Jurkat, Clone E6-1 (cell line): ENCODE measurements at regions not wholly inside any gene's neighbourhood (a gene's known extent, or its start where the extent isn't known, plus 50 kb on each side); places are given as distances from the start of the nearest gene placed in this dataset.

Experiments used
- DNase-seq: peaks from one replicate; pipeline ENCODE4 v3.0.0-alpha.2; 2011; ENCODE audit warnings: low read depth, low spot score
- H3K4me3 ChIP-seq: 2 replicates; pipeline ENCODE4 v1.5.1; 2011; ENCODE audit warnings: mild to moderate bottlenecking, low read length, control low read depth, moderate library complexity

DNA sequence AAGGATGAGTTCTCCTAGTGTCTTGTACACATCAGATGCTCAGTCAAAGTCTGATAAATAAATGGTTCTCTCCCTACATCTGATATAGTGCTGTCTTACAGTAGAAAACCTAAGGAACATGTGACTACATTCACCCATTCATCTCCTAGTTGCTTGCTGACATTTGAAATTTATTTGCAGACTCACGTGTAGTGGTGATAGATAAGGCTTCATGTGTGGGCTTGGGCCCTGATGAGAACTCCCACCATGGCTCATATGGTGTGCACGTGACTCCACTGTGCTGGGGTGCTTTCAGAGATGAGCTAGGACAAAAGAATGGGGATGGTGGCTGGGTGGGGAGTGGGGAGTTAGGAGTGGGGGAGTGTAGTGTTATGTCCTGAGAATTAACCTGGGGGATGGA, 287.3 kb downstream of the RPS24 start:
- H3K4me3 ChIP-seq = no peak overlapping the region
- DNase-seq = no peak

DNA sequence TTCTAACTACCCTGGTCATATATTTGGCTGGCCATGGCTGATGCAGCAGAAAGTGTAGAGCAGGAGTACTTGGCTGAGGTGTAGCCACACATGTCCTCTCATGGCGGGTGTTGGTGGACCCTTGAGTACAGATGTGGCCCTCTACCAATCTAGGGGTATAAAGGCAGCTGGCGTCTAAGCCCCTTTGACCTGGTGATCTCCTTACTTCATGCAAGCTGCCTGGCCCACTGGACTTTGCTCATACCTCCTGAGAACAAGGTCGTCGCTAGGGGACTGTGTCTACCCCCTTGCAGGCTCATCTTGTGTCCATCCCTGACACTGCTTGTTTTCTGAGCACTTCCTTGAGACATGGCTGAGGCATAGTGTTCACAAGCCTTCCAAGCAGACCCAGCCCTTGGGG, 287.8 kb downstream of the RPS24 start:
- H3K4me3 ChIP-seq = no peak overlapping the region
- no peak for DNase-seq

DNA sequence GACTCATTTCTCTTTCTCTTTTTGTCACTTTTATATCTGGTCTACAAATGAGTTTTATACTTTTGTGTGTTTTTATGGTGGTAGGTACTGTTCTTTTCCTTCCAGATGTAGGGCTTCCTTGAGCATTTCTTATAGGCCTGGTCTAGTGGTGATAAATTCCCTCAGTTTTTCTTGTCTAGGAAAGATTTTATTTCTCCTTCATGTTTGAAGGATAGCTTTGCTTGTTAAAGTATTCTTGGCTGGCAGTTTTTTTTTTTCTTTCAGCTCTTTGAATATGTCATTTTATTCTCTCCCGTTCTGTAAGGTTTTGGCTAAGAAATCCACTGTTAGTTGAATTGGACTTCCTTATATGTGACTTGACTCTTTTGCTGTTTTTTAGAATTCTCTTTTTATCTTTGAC, 292.7 kb downstream of the RPS24 start:
- H3K4me3 ChIP-seq = no peak overlapping the region
- no peak for DNase-seq

DNA sequence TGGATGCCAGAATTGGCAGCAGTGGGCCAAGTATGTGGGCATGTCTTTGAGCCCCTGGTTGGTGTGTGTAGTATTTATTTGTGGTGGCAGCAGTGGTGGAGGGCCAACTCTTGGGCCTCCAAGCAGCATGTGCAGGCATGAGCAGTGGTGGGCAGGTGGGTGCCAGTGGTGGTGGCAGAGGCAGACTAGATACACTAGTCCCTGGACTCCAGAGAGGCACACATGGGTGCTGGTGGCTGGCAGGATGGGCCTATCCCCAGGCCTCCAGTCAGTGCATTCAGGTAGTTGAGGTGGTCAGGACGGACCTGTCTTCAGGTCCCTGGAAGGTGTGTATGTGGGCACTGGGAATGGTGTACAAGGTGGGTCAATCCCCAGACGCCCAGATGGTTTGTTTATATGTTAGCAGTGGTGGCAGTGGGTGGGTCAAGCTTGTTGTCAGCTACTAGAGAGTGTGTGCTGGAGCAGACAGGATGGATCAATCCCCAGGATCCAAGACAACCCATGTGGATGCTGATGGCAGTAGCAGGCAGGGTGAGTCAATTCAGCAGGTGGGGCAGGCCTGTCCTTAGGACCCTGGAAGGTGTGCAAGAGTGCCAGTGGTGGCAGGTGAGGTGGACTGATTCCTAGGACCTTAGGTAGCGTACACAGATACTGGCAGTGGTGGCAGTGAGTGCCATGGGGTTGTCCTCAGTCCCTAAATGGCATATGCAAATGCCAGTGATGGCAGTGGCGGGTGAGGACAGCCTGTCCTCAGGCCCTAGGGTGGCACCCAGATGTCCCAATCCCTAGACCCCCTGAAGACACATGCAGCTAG, 294.3 kb downstream of the RPS24 start:
- no peak overlapping the region for H3K4me3 ChIP-seq
- DNase-seq = no peak

DNA sequence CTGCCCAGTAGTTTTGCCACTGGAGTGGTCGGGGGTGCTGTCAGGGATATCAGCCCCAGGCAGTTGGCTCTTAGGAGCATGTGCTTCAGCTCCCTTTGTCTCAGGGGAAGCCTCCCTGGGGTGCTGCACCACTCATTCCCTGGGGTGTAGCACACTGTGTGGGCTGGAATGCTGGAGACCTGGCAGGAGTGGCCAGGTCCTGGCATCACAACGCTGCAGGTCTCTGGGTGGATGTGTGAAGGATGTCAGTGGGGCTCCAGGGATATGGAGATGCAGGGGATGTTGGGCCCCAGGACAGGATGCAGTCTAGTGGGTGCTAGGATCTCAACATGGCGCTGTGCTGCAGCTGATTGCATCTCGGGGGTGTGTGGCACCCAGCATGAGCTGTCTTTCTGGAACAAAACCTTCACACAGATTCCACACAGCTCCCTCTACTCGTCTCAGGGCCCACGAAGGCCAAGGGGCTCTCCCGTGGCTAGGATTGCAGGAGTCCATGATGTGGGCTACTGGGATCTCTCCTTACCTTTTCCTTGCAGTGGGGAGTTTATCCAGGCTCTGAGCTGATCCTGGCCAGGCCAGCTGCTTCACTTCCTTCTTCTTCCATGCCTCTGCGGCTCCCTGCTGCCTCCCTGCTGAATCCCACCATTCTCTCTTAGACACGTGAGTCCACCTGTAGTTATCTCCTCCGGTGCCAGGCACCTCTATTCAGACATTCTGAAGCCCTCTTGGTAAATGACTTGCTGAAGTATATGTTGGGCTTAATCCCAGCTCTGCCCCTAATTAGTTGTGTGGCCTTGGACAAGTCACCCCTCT, 295.1 kb downstream of the RPS24 start:
- no peak overlapping the region for H3K4me3 ChIP-seq
- DNase-seq = no peak

DNA sequence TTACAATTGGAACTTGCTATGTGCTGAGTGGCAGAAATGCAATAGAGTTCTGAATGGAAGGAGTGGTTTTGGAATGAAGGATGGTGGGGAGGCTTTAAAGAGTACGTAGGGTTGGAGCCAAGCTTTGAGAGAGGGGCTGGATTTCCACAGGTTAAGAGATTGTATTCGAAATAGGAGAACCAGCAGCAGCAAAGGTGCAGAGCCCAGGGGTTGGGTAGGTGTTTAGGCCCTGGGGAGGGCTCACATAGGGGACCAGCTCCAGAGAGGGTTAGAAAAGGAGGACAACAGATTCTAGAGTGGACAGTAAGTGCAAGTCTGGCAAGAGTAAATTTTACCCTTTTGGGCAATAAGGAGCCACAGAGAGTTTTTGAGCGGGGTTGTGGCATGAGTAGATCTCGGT, 297.2 kb downstream of the RPS24 start:
- no peak for DNase-seq
- no peak overlapping the region for H3K4me3 ChIP-seq

DNA sequence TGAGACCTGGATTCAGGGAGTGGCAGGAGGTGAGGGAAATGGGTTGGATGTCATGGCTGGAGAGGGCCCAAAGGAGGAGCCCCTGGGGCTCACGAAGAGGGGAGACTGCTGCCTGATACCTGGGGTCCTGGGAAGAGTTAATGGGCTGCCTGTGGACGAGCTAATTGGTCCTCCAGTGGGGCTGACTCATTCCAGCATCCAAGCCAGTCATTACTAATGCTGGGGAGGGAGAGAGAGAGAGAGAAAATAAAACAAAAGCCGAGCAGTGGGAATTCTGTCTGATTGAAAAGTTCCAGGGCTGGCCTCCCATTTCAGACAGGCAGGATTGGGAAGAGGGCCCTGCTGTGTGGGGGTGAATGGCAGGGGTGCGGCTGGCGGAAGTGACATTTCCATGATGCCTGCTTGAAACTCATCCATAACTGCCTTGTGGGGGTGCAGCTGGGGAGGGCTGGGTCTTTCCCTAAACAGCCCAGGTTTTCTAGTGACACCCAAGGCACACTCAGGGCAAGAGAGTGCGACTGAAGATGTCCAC, 297.8 kb downstream of the RPS24 start:
- no peak overlapping the region for H3K4me3 ChIP-seq
- no peak for DNase-seq

DNA sequence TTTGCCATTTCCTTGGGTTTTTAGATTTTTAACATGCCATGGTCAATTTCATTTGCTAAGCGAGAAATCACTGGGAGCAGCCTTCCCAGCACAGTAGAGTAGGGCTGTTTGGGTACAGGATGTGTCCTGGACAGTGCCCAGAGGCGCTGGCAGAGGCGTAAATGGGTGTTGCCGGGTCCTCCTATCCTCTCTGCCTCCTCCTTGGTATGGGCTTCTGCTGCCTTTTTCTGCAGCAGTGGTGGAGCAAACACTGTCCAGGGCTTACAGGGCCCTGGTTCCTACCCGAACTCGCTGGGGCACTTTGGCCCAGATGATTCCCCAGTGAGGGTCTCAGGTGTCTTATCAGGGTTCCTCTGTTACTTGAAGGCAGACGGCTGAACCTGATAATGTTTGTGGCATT, 298.3 kb downstream of the RPS24 start:
- DNase-seq = no peak
- H3K4me3 ChIP-seq = no peak overlapping the region

DNA sequence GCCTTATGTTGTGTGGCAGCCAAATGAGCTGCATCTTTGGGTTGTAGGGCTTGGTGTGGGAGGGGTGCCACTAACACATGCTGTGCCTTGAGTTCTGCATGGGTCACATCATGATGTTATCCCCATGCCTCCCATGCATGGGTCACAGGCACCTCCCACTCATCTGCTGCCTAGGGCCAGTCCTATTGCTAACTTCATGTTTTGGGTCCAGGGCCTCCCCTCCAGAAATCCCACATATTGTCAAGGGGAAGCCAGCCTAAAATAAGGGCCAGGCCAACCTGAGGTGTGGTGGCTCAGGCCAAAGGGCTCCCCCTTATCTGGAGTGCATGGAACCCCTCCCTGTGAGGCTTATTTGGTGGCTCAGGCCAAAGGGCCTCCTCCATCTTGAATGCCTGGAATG, 299.0 kb downstream of the RPS24 start:
- DNase-seq = no peak
- H3K4me3 ChIP-seq = no peak overlapping the region

DNA sequence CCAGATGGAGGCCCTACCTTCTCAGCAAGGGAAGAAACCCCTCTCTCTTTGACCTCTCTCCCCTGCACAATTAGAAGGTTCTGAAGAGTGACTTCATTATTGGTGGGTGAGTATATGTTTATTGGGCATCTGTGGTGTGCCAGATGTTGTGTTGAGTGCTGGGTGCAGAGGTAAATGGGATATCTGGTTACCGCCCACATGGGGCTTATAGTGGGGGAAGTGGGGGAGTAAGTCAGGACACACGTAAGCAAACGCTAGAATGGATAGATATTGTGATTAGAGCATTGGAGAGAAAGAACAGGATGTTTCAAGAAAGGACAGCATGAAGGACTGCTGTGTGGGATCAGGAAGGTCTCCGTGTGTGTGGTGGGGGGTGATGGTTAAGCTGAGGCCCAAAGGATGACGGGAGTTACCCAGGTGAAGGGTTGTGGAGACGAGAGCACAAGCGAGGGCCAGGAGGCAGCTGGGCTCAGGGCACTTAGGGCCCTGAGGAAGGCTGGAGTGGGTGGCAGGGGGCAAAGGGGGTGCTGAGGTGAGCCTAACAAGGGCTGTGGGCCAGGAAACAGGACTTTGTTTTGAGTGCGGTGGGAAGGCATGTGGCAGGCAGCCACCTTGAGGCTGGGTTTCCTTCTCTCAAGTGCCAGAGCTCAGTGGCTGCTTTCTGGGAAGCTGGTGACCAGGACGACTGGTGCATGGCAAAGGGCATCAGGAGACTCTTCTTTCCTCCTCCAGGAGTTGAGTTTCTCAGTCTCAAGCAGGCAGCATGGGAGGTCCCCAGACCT, 299.9 kb downstream of the RPS24 start:
- no peak for DNase-seq
- H3K4me3 ChIP-seq = no peak overlapping the region

DNA sequence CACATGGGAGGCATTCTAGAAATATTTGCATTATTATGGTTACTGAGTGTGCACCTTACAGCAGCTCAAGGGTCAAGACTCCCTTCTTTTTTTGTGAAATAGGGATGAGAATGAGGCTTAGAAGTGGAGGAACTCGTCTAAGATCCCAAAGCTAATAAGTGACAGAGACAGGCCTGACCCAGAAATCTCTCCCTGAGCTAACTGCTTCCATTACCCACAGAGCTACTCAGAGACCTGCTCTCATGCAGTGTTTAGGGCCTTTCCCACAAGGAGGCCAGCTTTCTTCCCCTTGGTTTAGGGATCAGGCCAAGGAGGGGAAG, 301.7 kb downstream of the RPS24 start:
- no peak overlapping the region for H3K4me3 ChIP-seq
- no peak for DNase-seq

DNA sequence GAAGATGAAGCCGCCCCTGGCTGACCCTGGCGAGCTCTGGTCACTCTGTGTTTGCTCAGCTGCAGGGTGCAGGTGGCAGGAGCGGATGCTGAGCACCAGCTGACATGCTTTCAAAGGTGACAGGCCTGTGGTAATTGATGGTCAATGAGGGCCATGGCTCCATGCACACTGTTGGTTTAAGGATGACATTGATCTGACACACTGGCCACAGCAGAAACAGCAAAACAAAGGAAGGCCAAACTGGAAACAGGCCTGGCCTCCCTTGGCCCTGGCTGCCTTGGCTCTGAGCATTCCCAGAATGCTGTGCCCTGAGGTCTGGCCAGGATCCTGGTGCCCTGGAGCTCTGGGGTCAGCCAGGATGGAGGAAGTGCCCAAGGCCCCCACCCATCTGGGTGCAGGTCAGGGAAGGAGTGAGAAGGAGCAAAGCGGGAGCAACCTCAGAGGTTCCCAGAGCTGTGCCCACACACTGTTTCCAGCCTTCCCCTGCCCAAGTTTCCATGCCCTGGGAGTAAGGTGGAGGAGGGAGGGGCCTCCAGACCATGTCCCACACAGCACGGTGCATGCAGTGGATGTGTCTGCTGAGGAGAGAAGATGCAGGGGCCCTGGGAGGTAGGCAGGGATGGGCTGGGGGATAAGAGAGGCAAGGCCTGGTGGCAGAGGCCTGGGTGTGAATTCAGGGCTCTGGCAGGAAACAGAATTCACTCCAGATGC, 302.2 kb downstream of the RPS24 start:
- H3K4me3 ChIP-seq = no peak overlapping the region
- no peak for DNase-seq

DNA sequence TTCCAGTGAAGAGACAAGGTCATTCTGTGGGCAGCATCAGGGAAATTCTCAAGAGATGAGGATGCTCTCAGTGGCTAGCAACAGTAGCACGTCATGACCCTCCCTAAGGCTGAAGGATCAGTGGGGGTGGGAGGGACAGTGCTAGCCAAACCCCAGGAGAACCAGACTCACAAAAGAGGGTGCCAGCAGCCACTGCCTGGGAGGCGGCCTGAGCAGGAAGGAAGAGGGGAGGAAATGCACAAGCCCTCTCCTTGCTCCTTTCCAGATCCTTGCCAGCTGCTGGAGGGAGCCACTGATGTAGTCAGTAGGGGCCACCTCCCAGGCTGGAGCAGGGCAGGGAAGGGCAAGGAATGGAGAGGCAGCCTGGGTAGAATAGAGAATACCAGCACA, 302.7 kb downstream of the RPS24 start:
- DNase-seq = no peak
- no peak overlapping the region for H3K4me3 ChIP-seq

DNA sequence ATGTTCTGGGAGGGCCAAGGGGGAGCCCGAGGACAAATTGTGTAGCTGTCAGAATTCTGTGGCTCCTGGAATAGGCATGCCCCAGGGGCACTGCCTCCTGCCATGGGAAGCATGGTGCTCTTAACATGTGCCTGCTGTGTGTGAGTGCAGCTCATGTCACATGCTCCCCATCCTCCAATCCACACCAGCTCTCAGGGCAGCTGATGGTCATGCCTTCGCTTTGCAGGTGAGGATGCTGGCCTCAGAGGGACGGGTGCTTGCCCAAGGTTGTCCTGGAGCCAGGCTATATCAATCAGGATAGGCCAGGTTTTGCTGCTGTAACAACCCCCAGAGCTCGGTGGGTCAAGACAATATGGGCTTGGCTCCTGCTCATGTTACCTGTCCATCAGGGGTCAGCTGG, 303.4 kb downstream of the RPS24 start:
- no peak overlapping the region for H3K4me3 ChIP-seq

DNA sequence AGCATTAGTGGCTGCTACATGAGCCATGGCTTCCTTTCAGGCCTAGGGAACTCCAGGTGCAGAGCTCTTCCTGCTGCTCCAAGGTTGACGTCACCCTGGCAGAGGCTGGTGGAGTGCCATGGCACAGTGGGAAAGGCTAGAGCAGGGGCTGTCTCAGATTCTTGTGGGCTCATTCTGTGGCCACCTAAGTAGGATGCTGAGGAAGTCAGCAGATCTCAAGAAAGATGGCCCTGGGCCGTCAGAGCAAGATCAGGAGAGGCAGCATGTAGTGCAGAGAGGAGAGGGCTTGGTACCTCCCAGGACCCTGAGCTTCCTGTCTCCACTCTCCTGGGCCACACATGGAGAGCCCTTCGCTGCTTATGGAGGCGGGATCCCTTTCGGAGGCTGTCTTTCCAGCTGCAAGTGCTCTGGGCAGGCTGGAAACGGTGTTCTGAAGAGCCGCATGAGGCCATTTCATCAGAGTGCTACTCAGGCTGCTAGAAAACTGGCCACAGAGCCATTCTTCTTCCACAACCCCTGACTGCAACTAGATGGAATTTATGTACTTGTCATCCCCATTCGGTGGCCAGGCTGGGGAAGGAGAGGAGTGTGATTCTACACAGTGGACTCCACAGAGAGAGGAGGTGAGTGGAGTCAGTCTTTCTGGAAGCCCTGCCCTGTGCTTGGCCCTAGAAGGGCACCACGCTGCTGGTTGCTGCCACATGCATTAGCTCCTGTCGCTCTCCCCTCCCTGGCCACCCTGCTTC, 304.2 kb downstream of the RPS24 start:
- DNase-seq = no peak
- no peak overlapping the region for H3K4me3 ChIP-seq

More for the DNA sequence above, 303.4 kb downstream of the RPS24 start:
- no peak for DNase-seq

DNA sequence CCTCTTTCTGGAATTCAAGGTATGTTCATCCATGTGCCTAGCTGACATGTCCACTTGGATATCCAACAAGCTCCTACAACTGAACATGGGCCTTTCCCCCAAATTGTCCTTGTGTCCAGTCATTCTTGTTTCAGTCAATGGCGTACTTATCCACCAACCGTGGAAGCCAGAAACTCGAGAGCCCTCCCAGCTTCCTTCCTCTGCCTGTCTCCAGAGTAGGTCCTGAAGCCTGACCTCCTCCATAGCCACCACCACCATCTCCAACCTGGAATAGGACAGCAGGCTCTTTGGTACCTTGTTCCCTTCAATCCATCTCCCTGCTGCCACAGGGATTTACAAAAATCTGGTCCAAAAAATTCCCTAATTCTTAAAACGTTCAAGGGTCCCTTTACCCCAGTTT, 305.1 kb downstream of the RPS24 start:
- DNase-seq = no peak
- no peak overlapping the region for H3K4me3 ChIP-seq

DNA sequence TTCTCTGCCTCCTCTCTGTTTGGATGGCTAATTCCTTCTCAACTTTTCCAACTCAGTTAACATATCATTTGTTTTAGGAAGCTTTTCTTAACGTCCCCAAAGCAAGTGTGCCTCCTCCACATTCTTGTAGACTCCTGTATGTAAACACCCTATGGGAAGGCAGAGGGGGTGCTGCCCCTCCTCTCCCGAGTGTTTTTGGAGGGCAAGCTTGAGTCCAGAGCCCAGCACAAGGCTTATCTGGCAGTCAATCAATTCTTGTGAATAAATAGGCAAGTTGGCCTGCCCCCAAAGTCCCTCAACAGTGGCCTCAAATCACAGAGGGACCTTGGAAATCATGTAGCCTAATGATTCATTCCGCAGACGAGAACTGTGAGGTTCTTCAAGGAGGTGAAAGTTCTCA, 305.6 kb downstream of the RPS24 start:
- H3K4me3 ChIP-seq = no peak overlapping the region
- DNase-seq = no peak

DNA sequence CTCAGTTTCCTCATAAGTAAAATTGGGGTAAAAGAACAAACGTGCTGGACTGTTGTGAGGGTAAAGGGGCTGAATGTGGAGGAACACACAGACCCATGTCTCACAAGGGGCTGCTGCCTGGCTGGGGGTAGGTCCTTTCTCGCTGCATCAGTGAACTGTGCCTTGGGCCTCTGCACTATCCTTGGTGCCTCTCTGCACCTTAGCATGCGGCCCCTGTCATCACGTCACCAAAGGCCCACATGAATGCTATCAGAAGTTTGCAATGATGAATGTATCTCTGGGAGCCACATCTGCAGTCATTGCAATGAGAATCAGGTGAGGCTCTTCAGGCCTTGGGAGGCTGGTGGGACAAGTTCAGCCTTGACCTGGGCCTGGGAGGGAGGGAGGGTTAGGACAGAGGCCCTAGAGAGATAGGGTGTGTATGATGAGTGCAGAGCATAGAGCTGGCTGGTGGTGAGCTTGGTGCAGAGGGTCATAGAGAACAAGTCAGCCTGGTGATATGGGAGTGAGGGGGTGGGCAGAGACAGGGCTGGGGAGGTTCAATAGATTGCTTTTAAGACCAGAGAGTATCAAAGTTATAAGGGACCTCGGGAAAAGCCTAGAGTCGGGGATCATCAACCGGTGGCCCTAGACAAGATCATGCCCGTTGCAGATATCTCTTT, 308.4 kb downstream of the RPS24 start:
- no peak for DNase-seq
- no peak overlapping the region for H3K4me3 ChIP-seq
